ENCODE measurements at regions not wholly inside any gene's neighbourhood (a gene's known extent, or its start where the extent isn't known, plus 50 kb on each side); places are given as distances from the start of the nearest gene placed in this dataset.

- Histone ChIP-seq H3K4me3 (ENCODE audit: low read length) (no peak overlapping the region), H3K9me3 (ENCODE audit: control insufficient read depth, low read length) (no peaks in the 10 kb centered on the region), H3K36me3 (ENCODE audit: control insufficient read depth, insufficient read depth, low read length) (no peaks in the 10 kb centered on the region), H3K4me1 (ENCODE audit: control insufficient read depth, insufficient read depth, low read length) (no peaks in the 10 kb centered on the region), H3K27me3 (ENCODE audit: control insufficient read depth, insufficient read depth, low read length) (no peaks in the 10 kb centered on the region), H3K9ac (ENCODE audit: low read length) (no peak overlapping the region)
These were observed 63.7 kb upstream of the PSMD7 start for GRCh38 chr16:74232806-74233465.

GRCh38 chr16:74230126-74230525, 66.5 kb upstream of the PSMD7 start:
- no peak overlapping the region for H3K4me3 ChIP-seq (ENCODE audit: low read length)
- H3K4me1 ChIP-seq (ENCODE audit: control insufficient read depth, insufficient read depth, low read length): no peaks in the 10 kb centered on the region
- no peaks in the 10 kb centered on the region for H3K9me3 ChIP-seq (ENCODE audit: control insufficient read depth, low read length)
- H3K36me3 ChIP-seq (ENCODE audit: control insufficient read depth, insufficient read depth, low read length): no peaks in the 10 kb centered on the region
- no peak overlapping the region for H3K9ac ChIP-seq (ENCODE audit: low read length)
- H3K27me3 ChIP-seq (ENCODE audit: control insufficient read depth, insufficient read depth, low read length): no peaks in the 10 kb centered on the region

DNA sequence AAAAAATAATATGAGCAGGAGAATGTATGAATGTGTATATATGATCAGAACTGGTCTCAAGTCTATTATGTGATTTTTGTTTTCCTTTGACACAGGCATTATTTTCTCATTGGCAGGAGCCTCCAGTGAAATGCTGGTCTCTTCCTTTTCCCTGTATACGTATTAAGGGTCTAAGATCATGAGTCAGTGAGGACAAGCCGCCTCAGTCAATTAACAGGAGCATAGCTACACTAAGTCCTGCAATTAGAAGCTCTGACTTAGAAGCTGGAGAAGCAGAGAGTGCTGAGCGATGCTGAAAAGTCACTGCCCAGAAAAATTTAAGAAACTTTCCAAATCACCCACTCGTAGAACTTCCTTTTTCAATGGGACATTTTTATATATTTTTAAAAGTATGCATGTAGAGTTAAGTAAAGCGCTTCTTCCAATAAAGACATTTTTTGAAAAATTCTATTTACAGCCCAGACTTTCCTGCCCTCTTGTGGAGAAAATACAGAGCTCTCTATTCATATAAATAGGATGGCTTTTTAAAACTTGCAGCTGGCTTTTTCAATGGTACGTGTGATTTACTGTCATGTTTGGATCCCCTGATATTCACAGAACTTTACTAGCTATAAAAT, 70.2 kb upstream of the PSMD7 start:
- no peak overlapping the region for H3K4me3 ChIP-seq (ENCODE audit: low read length)
- H3K36me3 ChIP-seq (ENCODE audit: control insufficient read depth, insufficient read depth, low read length): no peaks in the 10 kb centered on the region
- no peak overlapping the region for H3K9ac ChIP-seq (ENCODE audit: low read length)
- no peaks in the 10 kb centered on the region for H3K27me3 ChIP-seq (ENCODE audit: control insufficient read depth, insufficient read depth, low read length)
- no peaks in the 10 kb centered on the region for H3K4me1 ChIP-seq (ENCODE audit: control insufficient read depth, insufficient read depth, low read length)
- H3K9me3 ChIP-seq (ENCODE audit: control insufficient read depth, low read length): no peaks in the 10 kb centered on the region

DNA sequence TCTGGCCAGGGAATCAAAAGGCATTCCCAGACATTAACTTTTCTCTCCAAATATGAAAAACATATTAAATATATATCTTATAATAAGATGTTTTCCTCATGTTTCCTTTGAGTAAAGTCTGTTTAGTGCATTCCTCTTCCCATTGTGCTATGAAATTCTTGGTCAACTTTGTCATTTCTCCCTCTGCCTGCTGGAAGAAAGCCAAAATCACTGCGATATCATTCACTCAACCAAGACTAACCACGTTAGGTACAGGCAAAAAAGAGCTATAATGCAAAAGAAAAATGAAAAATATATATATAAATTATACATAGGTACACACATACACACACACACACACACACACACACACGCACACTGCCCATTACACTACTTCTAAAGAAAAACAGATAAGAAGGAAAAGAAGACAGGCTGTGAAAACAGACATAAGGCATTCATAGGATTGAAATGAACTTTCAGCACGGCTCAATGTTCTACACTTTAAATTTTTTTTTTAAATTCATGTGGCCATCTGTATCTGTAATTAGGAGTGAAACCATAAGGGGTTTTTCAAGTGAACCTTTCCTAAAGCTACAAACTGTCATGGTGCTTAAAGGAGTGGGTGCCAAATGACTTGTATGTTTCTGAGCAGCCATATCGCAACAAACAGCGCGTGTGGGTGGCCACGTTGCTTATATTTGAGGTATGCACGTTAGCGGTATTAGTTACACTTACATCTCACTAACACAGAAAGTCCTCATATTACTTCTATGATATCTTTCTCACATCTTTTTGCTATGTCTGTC, 71.6 kb upstream of the PSMD7 start:
- Histone ChIP-seq H3K36me3 (ENCODE audit: control insufficient read depth, insufficient read depth, low read length) (no peaks in the 10 kb centered on the region), H3K9me3 (ENCODE audit: control insufficient read depth, low read length) (no peaks in the 10 kb centered on the region), H3K27me3 (ENCODE audit: control insufficient read depth, insufficient read depth, low read length) (no peaks in the 10 kb centered on the region), H3K4me1 (ENCODE audit: control insufficient read depth, insufficient read depth, low read length) (no peaks in the 10 kb centered on the region), H3K4me3 (ENCODE audit: low read length) (no peak overlapping the region), H3K9ac (ENCODE audit: low read length) (no peak overlapping the region)

DNA sequence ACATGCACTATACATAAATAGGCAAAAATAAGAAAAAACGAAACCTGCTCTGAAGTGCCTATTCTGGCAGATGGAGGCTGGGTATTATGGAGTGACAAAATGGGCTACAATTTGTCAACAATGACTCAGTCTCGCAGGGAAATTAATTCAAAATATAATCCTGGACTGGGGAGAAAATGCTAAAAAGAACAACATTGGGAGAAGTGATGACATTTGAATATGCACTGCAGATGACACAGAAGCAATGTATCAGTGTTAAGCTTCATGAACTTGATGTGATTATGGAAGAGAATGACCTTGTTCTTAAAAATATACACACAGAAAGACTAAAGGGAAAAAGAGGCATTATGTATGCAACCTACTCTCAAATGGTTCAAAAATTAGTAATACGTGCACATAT, 74.8 kb upstream of the PSMD7 start:
- Histone ChIP-seq H3K36me3 (ENCODE audit: control insufficient read depth, insufficient read depth, low read length) (no peaks in the 10 kb centered on the region), H3K4me1 (ENCODE audit: control insufficient read depth, insufficient read depth, low read length) (no peaks in the 10 kb centered on the region), H3K9me3 (ENCODE audit: control insufficient read depth, low read length) (no peaks in the 10 kb centered on the region), H3K4me3 (ENCODE audit: low read length) (no peak overlapping the region), H3K9ac (ENCODE audit: low read length) (no peak overlapping the region), H3K27me3 (ENCODE audit: control insufficient read depth, insufficient read depth, low read length) (no peaks in the 10 kb centered on the region)

DNA sequence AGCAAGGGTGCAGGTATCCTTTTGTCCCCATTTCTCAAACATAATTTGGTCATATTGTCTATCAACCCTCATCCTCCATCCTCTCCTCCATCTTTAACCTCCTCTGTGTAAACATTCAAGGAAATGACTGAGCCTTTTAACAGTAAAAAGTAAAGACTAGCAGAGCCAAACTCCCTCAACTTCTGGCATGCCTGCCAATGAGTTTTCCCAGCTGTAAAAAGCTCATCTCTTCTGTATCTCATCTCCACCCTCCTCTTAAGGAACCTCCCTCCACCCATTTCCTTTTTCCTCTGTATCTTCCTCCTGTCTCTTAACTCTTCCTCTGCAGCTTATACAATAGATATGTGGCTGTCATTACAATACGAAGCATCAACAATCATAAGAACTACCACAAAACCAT, 76.9 kb upstream of the PSMD7 start:
- H3K4me3 ChIP-seq (ENCODE audit: low read length): no peak overlapping the region
- H3K4me1 ChIP-seq (ENCODE audit: control insufficient read depth, insufficient read depth, low read length): no peaks in the 10 kb centered on the region
- H3K36me3 ChIP-seq (ENCODE audit: control insufficient read depth, insufficient read depth, low read length): no peaks in the 10 kb centered on the region
- H3K27me3 ChIP-seq (ENCODE audit: control insufficient read depth, insufficient read depth, low read length): no peaks in the 10 kb centered on the region
- no peak overlapping the region for H3K9ac ChIP-seq (ENCODE audit: low read length)
- H3K9me3 ChIP-seq (ENCODE audit: control insufficient read depth, low read length): no peaks in the 10 kb centered on the region

- Histone ChIP-seq H3K36me3 (ENCODE audit: control insufficient read depth, insufficient read depth, low read length) (no peaks in the 10 kb centered on the region), H3K9me3 (ENCODE audit: control insufficient read depth, low read length) (no peaks in the 10 kb centered on the region), H3K27me3 (ENCODE audit: control insufficient read depth, insufficient read depth, low read length) (no peaks in the 10 kb centered on the region), H3K4me1 (ENCODE audit: control insufficient read depth, insufficient read depth, low read length) (no peaks in the 10 kb centered on the region), H3K9ac (ENCODE audit: low read length) (no peak overlapping the region), H3K4me3 (ENCODE audit: low read length) (no peak overlapping the region)
These were observed 77.7 kb upstream of the PSMD7 start for GRCh38 chr16:74218871-74219270.

GRCh38 chr16:74216319-74216718, 80.3 kb upstream of the PSMD7 start:
- Histone ChIP-seq H3K4me3 (ENCODE audit: low read length) (no peak overlapping the region), H3K27me3 (ENCODE audit: control insufficient read depth, insufficient read depth, low read length) (no peaks in the 10 kb centered on the region), H3K9me3 (ENCODE audit: control insufficient read depth, low read length) (no peaks in the 10 kb centered on the region), H3K36me3 (ENCODE audit: control insufficient read depth, insufficient read depth, low read length) (no peaks in the 10 kb centered on the region), H3K9ac (ENCODE audit: low read length) (no peak overlapping the region), H3K4me1 (ENCODE audit: control insufficient read depth, insufficient read depth, low read length) (no peaks in the 10 kb centered on the region)

DNA sequence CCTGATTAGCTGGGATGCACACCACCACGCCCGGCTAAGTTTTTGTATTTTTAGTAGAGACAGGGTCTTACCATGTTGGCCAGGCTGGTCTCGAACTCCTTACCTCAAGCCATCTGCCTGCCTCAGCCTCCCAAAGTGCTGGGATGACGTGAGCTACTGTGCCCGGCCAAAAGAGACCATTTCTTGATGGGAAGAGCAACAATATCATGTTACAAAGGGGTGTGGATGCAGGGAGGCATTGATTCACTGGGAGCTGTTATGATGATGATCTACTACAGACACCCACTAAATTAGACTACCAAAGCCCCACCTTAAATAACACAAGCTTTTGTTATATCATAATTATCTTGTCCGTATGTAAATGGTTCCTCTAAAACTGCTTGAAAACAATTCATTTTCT, 81.4 kb upstream of the PSMD7 start:
- H3K9ac ChIP-seq (ENCODE audit: low read length): no peak overlapping the region
- no peaks in the 10 kb centered on the region for H3K4me1 ChIP-seq (ENCODE audit: control insufficient read depth, insufficient read depth, low read length)
- no peak overlapping the region for H3K4me3 ChIP-seq (ENCODE audit: low read length)
- H3K27me3 ChIP-seq (ENCODE audit: control insufficient read depth, insufficient read depth, low read length): no peaks in the 10 kb centered on the region
- H3K36me3 ChIP-seq (ENCODE audit: control insufficient read depth, insufficient read depth, low read length): no peaks in the 10 kb centered on the region
- H3K9me3 ChIP-seq (ENCODE audit: control insufficient read depth, low read length): no peaks in the 10 kb centered on the region

DNA sequence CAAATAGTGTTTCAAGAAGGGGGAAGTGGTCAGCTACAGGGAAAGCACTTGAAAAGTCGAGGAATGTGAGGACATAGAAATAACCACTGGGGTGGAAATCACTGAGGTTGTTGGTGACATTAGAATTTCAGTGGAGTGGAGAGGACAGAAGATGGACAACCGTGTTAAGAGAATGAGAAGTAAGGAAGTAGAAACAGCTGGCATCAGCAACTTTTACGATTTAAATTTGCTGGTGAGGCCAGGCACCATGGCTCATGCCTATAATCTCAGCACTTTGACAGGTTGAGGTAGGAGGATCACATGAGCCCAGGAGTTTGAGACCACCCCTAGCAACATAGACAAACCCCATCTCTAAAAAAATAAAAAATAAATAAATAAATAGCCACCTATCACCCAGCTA, 83.2 kb upstream of the PSMD7 start:
- Histone ChIP-seq H3K4me1 (ENCODE audit: control insufficient read depth, insufficient read depth, low read length) (no peaks in the 10 kb centered on the region), H3K9me3 (ENCODE audit: control insufficient read depth, low read length) (no peaks in the 10 kb centered on the region), H3K27me3 (ENCODE audit: control insufficient read depth, insufficient read depth, low read length) (no peaks in the 10 kb centered on the region), H3K9ac (ENCODE audit: low read length) (no peak overlapping the region), H3K4me3 (ENCODE audit: low read length) (no peak overlapping the region), H3K36me3 (ENCODE audit: control insufficient read depth, insufficient read depth, low read length) (no peaks in the 10 kb centered on the region)

DNA sequence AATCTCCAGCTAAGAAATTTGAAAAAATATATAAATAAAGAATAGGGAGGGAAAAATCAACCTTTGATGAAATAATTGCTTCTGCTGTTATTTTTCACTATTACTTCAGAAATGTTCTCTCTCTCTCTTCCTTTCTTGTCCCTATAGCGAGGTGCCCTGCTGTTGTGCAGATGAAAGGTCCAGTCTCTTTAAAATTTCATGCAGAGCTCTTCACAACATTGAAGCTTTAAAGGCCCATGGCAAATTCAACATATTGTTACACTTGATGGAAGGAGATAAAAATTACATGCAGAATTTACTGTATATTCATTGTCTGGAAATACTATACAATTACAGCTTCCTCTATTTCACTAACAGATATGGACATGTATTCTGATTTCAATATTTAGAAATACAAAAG, 86.4 kb upstream of the PSMD7 start:
- H3K36me3 ChIP-seq (ENCODE audit: control insufficient read depth, insufficient read depth, low read length): no peaks in the 10 kb centered on the region
- no peaks in the 10 kb centered on the region for H3K27me3 ChIP-seq (ENCODE audit: control insufficient read depth, insufficient read depth, low read length)
- no peaks in the 10 kb centered on the region for H3K4me1 ChIP-seq (ENCODE audit: control insufficient read depth, insufficient read depth, low read length)
- no peak overlapping the region for H3K9ac ChIP-seq (ENCODE audit: low read length)
- no peak overlapping the region for H3K4me3 ChIP-seq (ENCODE audit: low read length)
- no peaks in the 10 kb centered on the region for H3K9me3 ChIP-seq (ENCODE audit: control insufficient read depth, low read length)

DNA sequence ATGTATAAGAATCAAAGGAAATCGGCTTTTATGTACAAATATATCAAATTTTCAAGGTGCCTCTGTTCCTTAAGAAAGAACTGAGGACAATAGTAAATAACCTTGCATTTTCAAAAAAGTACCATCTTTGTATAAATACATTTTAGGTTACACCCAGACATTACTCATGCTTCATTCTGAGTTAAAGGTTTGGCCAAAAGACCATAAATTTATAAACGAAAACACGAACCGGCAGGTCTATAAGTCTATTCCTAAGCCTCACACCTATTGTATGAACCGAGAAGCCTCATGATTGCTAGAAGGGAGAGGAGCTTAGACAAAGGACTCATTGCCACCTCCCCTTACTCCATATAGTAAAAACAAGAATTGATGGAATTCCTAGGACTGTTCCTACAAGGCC, 94.6 kb upstream of the PSMD7 start:
- no peak overlapping the region for H3K4me3 ChIP-seq (ENCODE audit: low read length)
- H3K9ac ChIP-seq (ENCODE audit: low read length): no peak overlapping the region
- H3K9me3 ChIP-seq (ENCODE audit: control insufficient read depth, low read length): no peaks in the 10 kb centered on the region
- H3K27me3 ChIP-seq (ENCODE audit: control insufficient read depth, insufficient read depth, low read length): no peaks in the 10 kb centered on the region
- H3K36me3 ChIP-seq (ENCODE audit: control insufficient read depth, insufficient read depth, low read length): no peaks in the 10 kb centered on the region
- peaks cover 13% of the 10 kb centered on the region for H3K4me1 ChIP-seq (ENCODE audit: control insufficient read depth, insufficient read depth, low read length)
